ENCODE measurements at regions not wholly inside any gene's neighbourhood (a gene's known extent, or its start where the extent isn't known, plus 50 kb on each side); places are given as distances from the start of the nearest gene placed in this dataset.
"Not testable (repeated sequence)": the region's sequence is repeated elsewhere in the genome, so short reads cannot be mapped to it uniquely, and the experiment has no call there.

- not testable (repeated sequence) for DNase-seq
Measured at GRCh38 chr1:121574505-121574899, 389.7 kb downstream of the SRGAP2C start.

- not testable (repeated sequence) for DNase-seq
Measured at GRCh38 chr1:121582898-121583297, 398.1 kb downstream of the SRGAP2C start.

- no peak for DNase-seq
Measured at GRCh38 chr1:121586369-121587229, 401.8 kb downstream of the SRGAP2C start.

GRCh38 chr1:121587230-121587569, 402.4 kb downstream of the SRGAP2C start:
- no peak for DNase-seq

DNA sequence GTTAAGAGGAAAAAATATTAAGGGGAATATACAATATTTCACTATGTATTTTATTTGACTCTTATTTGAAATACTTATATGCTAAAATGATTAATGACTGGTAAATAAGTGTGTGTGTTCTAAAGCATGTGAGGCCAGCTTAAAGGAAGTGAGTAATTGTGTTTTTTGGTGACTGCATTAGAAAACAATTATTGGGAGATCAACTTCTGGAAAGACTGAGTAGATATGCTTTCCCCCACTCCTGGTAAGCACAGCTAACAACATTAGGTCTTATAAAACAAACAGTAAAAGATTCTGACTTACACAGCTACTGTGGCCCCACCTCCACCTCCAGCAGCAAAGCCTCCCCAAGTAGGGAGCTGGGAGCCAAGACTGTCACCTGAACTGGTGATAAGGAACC, 403.0 kb downstream of the SRGAP2C start:
- DNase-seq = no peak

DNA sequence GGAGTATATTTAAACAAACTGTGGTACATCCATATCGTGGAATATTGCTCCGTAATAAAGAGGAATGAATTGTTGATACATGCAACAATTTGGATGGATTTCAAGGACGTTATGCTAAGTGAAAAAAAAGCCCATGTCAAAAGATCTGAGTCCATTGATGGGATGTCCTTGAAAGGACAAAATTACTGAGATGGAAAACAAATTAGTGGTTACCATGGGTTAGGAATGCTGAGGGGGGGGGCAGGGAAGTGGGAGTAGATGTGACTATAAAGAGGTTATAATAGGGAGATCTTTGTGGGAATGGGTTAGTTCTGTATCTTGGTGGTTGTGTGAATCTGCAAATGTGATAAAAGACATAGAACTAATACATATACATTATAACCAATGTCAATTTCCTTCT, 409.3 kb downstream of the SRGAP2C start:
- no peak for DNase-seq

DNA sequence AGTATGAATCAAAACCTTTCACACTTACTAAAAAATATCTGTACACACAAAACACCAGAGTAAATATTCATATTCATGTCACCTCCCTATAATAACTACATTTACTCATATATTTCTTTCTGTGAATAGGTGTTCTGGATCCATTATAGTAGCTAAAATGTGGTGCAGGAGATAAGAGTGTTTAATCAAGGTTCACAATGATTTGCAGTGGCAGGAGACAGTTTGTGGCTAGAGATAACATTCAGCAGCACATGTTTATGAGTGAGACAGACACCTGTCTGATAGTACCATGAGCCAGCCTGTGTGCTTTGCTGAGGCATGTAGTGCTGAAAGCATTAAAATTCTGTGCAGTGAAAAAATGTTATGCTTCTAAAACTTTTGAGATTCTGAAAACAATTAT, 410.3 kb downstream of the SRGAP2C start:
- no peak for DNase-seq

DNA sequence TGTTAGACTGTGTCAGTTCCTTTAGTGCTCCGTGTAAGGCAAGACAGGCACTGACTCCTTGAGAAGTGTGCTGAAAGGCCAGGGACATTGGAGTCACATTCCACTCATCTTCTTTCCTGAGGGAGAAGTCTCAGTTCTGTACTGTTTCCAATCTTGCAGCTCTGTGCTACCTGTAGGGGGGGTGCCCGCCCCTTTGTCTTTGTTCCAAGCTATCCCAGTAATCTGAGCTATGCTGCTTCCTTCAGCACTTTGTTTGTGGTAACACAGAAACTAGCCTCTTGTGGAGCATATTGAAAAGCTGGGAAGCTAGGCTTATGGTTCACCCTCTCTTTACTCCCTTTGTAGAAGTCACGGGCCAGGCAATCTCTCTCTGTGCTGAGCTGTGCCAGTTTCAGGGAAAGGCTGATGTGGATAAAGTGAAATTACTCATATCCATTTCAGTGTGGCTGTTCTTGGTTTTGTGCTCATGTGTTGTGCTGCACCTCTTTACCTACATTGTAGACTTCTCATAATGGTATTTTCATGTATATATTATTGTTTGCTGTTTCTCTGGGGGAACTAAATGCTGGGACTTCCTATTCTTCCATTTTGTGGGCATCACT, 420.2 kb downstream of the SRGAP2C start:
- not testable (repeated sequence) for DNase-seq

DNA sequence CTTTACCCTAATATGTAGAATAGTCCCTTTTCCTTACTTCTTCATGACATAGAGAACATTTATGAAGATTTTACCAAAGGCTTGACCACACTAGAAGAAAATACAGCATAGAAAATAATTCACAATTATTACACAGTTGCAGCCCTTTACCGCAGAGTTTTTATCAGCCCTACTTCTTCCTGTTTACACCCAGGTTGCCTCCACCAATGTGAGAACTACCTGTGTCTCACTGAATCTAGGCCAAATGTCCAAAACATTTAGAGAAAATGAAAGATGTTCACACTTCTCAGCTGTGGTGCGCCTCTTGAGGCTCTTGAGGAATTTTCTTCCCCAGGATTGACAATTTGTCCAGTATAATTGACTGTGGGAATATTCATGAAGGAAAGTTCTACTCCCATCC, 422.7 kb downstream of the SRGAP2C start:
- not testable (repeated sequence) for DNase-seq
